AG04450 (cell line): ENCODE measurements at regions not wholly inside any gene's neighbourhood (a gene's known extent, or its start where the extent isn't known, plus 50 kb on each side); places are given as distances from the start of the nearest gene placed in this dataset.

Experiments used
- CTCF ChIA-PET: fragments of 300-600, 350-600 bp; formaldehyde crosslinking; extraction: SDS; loops from one replicate; lab custom pipeline; 2022; ENCODE audit warnings: antibody characterized with exemption, inconsistent platforms; lab: Charles Lee
- POLR2A ChIA-PET: fragments of 350-600 bp; formaldehyde crosslinking; extraction: SDS; loops from one replicate; lab custom pipeline; 2021; ENCODE audit warnings: antibody characterized with exemption, inconsistent platforms; lab: Yijun Ruan, JAX
- DNase-seq: peaks from one replicate; pipeline ENCODE4 v3.0.0-alpha.2; 2011; ENCODE audit warnings: low read depth, low spot score
- H3K27ac ChIP-seq: one replicate; pipeline ENCODE4 v1.5.1; 2012; ENCODE audit warnings: low read depth, low read length, control low read depth
- H3K27me3 ChIP-seq: one replicate; pipeline ENCODE4 v1.6.0; 2012; ENCODE audit warnings: low read length; ENCODE audit not compliant: control insufficient read depth, insufficient read depth
- H3K4me3 ChIP-seq: 2 replicates; pipeline ENCODE4 v1.5.1; 2011; ENCODE audit warnings: mild to moderate bottlenecking, low read depth, low read length, control low read depth
- H3K9me3 ChIP-seq: 2 replicates; pipeline ENCODE4 v1.5.1; 2012; ENCODE audit warnings: low read length; ENCODE audit not compliant: control insufficient read depth, insufficient read depth
- CTCF ChIP-seq: IDR thresholded peaks from 2 replicates; pipeline ENCODE4 v1.5.1; 2011; ENCODE audit warnings: low read depth, low read length, control low read depth, inconsistent platforms

DNA sequence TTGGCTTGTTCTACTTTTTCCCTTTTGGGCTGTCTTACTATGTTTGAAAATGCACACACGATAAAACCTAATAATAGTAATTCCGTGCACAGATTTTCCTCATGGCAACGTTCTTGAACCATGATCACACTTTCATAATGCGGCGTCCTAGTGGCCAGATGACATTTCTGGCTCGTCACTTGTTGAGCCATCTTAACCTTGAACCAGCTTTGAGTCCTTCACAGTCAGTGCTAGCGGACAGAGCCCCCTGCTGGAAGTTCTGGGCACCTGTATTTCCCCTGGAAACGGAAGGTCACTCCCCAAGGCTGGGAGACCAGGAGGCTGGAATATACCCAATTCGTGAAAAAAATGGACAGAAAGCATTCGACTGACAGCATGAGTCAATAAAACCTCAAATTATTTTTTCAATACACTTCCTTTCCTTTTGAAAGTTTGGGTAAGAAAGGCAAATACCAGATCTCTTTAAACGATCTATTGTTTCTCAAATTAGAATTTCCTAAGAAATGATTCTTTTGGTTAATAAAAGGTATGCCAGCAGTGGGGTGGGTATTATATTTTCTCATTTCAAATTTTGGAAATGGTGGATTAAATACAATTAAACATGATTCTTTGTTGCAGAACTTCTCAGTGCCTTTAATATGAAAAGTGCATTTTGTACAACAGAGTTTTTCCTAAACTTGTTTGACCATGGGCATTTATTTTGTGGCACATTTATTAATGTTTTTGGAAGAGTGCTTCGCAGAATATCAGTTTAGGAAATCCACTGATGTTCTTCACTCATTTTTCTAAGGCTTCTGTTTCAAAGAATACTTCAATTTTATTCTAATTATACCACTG lies 542.3 kb downstream of the QKI start:
- Histone ChIP-seq H3K4me3 (no peak overlapping the region), H3K27me3 (no peaks in the 10 kb centered on the region), H3K9me3 (peaks cover 3% of the 10 kb centered on the region; the same call in 1 of the 2 replicates), H3K27ac (no peak overlapping the region)
- CTCF ChIA-PET, result interaction anchor here (0.5 to 3.3 kb wide), 14 partner anchors 10 to 539 kb away, joined by 3 to 34 read pairs (median 4); no protein-coding TSS in a partner anchor
- peak; percentile 94 for TF ChIP-seq CTCF
- peak; percentile 37 for DNase-seq
- POLR2A ChIA-PET, result no interaction called here

GRCh38 chr6:163955756-163956155 lies 541.2 kb downstream of the QKI start:
- ChIA-PET CTCF (interaction anchor here (0.7 to 3.3 kb wide), 8 partner anchors 9 to 538 kb away, joined by 3 to 34 read pairs (median 4); no protein-coding TSS in a partner anchor), POLR2A (no interaction called here)
- DNase-seq, result no peak
- Histone ChIP-seq H3K9me3 (peaks cover 3% of the 10 kb centered on the region; the same call in 1 of the 2 replicates), H3K27me3 (no peaks in the 10 kb centered on the region), H3K4me3 (no peak overlapping the region), H3K27ac (no peak overlapping the region)
- no peak for TF ChIP-seq CTCF

GRCh38 chr6:163955096-163955495 lies 540.6 kb downstream of the QKI start:
- no peaks in the 10 kb centered on the region for H3K27me3 ChIP-seq
- H3K27ac ChIP-seq, result no peak overlapping the region
- no peak for TF ChIP-seq CTCF
- peaks cover 3% of the 10 kb centered on the region; the same call in 1 of the 2 replicates for H3K9me3 ChIP-seq
- DNase-seq, result peak; percentile 38
- ChIA-PET POLR2A (no interaction called here), CTCF (interaction anchor here (0.6 to 3.3 kb wide), 8 partner anchors 26 to 550 kb away, joined by 3 to 34 read pairs (median 4); no protein-coding TSS in a partner anchor)
- H3K4me3 ChIP-seq, result no peak overlapping the region

GRCh38 chr6:163954088-163954775 lies 539.7 kb downstream of the QKI start:
- DNase-seq, result no peak
- Histone ChIP-seq H3K9me3 (no peaks in the 10 kb centered on the region), H3K4me3 (no peak overlapping the region), H3K27me3 (no peaks in the 10 kb centered on the region), H3K27ac (no peak overlapping the region)
- no peak for TF ChIP-seq CTCF
- CTCF ChIA-PET, result interaction anchor here (0.6 to 3.3 kb wide), 6 partner anchors 25 to 549 kb away, joined by 3 to 34 read pairs (median 4); no protein-coding TSS in a partner anchor
- POLR2A ChIA-PET, result no interaction called here
